Uterus (tissue), 3 donors: ENCODE measurements at regions not wholly inside any gene's neighbourhood (a gene's known extent, or its start where the extent isn't known, plus 50 kb on each side); places are given as distances from the start of the nearest gene placed in this dataset. TPM values are rescaled to one million over a fixed set of nuclear protein-coding genes. Genes with fewer than 3 reads are reported as not detected.

Source experiments
- DNase-seq, 2 donors: peaks; one replicate each; pipeline ENCODE4 v3.0.0-alpha.2; 2019 to 2020
- H3K27ac ChIP-seq, 2 donors: fragments of 200-600 bp; sonication (generic); 1 replicate in 1 of 2; 2 replicates in 1 of 2; pipeline ENCODE4 v1.5.1; 2016 to 2018
- H3K27me3 ChIP-seq, 2 donors: fragments of 200-600 bp; sonication (generic); one replicate each; pipeline ENCODE4 v1.5.1; 2018 to 2019; ENCODE audit warnings: control low read depth in 1 of 2
- H3K36me3 ChIP-seq, 2 donors: fragments of 200-600 bp; sonication (generic); one replicate each; pipeline ENCODE4 v1.5.1; 2019; ENCODE audit warnings: control low read depth in 1 of 2
- H3K4me1 ChIP-seq, 2 donors: fragments of 200-600 bp; sonication (generic); one replicate each; pipeline ENCODE4 v1.5.1; 2018 to 2019; ENCODE audit warnings: control low read depth in 1 of 2
- H3K4me3 ChIP-seq, 2 donors: fragments of 200-600 bp; sonication (generic); 1 replicate in 1 of 2; 2 replicates in 1 of 2; pipeline ENCODE4 v1.5.1; 2018 to 2019; ENCODE audit warnings: mild to moderate bottlenecking in 1 of 2
- H3K9me3 ChIP-seq, 2 donors: fragments of 200-600 bp; sonication (generic); one replicate each; pipeline ENCODE4 v1.5.1; 2019; ENCODE audit warnings: control low read depth in 1 of 2
- POLR2A ChIP-seq, 2 donors: fragments of 450-650 bp; IDR thresholded peaks; one replicate each; pipeline ENCODE4 v1.6.1; 2016; ENCODE audit warnings: antibody characterized with exemption in 2 of 2, mild to moderate bottlenecking in 1 of 2, moderate library complexity in 1 of 2
- intact Hi-C: fragments of 100-400 bp; cut with DNase I; formaldehyde crosslinking; loops from one replicate; pipeline ENCODE4 v1.15.1; 2023; ENCODE audit warnings: low total_unique reads
- small RNA-seq: library from RNA; depleted of rRNA; stranded (forward); fragments of <200 nt; gene quantifications from one replicate; pipeline ENCODE3, GENCODE V24; 2016
- TF ChIP-seq, protein P1 (sequence below), 4 experiments: fragments of 200-600 bp in 2 of 4; fragments of 450-650 bp in 2 of 4; sonication (generic) in 2 of 4; IDR thresholded peaks; one replicate each; pipeline ENCODE4 v1.5.1; 2016 to 2019; ENCODE audit warnings: antibody characterized with exemption in 4 of 4, mild to moderate bottlenecking in 2 of 4, moderate library complexity in 1 of 4
- donor health status: DM: yes; HTN: yes; CAD: no.

DNA sequence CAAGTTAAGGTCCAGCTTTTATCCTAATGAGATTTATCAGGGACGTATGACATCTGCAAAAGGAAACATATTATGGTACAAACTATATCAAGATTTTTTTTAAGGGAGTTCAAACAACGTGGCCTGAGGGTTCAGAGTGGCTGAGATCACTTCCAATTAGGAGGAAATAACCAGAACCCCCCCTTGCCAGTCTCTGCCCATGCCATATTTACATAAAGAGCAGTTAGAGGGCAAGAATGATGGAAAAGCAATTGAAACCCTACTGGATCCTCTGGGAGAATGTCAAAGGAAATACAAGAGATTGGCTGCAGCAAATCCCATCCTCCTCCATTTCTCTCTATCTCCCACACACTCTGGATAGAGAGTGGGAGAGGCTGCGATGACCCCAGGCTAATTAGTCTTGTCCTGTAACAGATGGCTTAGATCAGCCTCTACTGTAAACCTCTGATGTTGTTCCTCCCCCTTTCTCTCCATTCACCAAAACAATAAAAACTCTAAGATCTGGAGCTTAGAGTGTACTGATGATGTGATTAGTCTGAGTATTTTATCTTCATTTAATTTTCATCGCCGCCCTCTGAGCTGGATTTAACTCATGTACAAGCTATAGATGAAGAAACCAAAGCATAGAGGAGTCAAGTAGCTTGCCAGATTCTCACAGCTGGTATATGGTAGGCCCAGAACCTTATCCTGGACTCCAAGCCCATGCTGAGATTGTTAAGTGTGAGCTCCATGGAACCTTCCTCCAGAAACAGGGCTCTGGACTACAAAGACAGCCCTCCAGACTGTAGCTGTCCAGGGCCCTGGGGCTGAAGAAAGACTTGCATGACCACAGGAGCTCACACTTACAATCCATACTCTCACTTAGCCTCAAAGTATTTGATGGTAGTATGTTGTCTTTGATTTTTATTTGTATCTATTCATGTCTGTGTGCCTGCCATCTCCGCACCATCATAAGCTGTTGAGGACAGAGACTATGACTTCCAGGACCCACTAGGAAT lies 54.1 kb upstream of the GNG2 start:
- Histone ChIP-seq H3K9me3 (no peaks in the 10 kb centered on the region), H3K36me3 (no peaks in the 10 kb centered on the region), H3K4me1 (no peaks in the 10 kb centered on the region), H3K27ac (no peak overlapping the region), H3K4me3 (no peak overlapping the region), H3K27me3 (no peaks in the 10 kb centered on the region)
- intact Hi-C loops = no loop called here
- TF ChIP-seq, protein P1, sequence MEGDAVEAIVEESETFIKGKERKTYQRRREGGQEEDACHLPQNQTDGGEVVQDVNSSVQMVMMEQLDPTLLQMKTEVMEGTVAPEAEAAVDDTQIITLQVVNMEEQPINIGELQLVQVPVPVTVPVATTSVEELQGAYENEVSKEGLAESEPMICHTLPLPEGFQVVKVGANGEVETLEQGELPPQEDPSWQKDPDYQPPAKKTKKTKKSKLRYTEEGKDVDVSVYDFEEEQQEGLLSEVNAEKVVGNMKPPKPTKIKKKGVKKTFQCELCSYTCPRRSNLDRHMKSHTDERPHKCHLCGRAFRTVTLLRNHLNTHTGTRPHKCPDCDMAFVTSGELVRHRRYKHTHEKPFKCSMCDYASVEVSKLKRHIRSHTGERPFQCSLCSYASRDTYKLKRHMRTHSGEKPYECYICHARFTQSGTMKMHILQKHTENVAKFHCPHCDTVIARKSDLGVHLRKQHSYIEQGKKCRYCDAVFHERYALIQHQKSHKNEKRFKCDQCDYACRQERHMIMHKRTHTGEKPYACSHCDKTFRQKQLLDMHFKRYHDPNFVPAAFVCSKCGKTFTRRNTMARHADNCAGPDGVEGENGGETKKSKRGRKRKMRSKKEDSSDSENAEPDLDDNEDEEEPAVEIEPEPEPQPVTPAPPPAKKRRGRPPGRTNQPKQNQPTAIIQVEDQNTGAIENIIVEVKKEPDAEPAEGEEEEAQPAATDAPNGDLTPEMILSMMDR (IDR thresholded peaks at IDR 0.05) = no peak
- no peak for TF ChIP-seq POLR2A (IDR thresholded peaks at IDR 0.05)
- no peak for DNase-seq

DNA sequence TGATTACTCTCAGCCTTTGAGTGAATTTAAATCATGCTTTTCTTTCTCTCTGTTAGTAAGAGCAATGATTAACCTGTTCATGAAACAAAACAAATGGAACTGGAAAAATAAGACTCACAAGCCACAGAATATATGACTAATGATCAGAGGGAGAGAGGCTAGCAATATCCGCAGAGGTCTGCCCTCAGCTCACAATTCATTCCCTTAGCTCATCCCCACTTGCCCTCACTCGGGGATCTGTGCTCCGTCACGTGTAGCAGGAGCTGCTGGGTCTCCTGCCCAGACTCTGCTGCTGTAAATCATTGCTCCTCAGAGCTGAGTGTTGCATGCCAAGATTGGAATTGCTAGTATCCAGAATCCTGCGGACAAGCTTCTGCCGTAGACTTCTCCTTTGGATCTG lies 53.1 kb upstream of the GNG2 start:
- Histone ChIP-seq H3K4me3 (no peak overlapping the region), H3K27ac (no peak overlapping the region), H3K9me3 (no peaks in the 10 kb centered on the region), H3K4me1 (no peaks in the 10 kb centered on the region), H3K36me3 (no peaks in the 10 kb centered on the region), H3K27me3 (no peaks in the 10 kb centered on the region)
- peak; percentile 42 to 54 for DNase-seq
- intact Hi-C loops = no loop called here
- no peak for TF ChIP-seq POLR2A (IDR thresholded peaks at IDR 0.05)
- TF ChIP-seq, protein P1 (IDR thresholded peaks at IDR 0.05) = no peak

Small RNAs in the stretch of these regions (small RNA-seq; reads per million reads assigned to genes)
- not detected for gene AL079307.3
